ENCODE measurements at regions not wholly inside any gene's neighbourhood (a gene's known extent, or its start where the extent isn't known, plus 50 kb on each side); places are given as distances from the start of the nearest gene placed in this dataset.
"Not testable (repeated sequence)": the region's sequence is repeated elsewhere in the genome, so short reads cannot be mapped to it uniquely, and the experiment has no call there.

GRCh38 chr10:123221418-123221817 is 67.2 kb downstream of the BUB3 start:
- no peak for DNase-seq (ENCODE audit: low read depth)

DNA sequence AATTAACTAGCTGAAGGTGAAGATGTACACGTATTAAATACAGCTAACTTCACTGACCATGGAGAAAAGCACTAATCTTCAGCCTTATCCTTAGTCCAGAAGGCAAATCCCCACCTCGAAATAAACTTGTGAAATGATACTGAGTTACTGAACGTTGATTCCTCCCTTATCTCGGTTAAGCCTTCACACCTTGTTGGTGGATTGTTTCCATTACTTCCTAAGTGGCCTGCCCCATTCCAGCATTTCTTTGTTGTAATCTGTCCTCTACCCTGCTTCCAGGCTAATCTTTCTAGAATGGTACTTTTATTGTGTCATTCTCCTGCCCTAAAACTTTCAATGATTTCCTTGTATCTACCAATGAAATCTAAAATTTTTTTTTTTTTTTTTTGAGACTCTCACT is 68.6 kb downstream of the BUB3 start:
- DNase-seq (ENCODE audit: low read depth), result no peak

DNA sequence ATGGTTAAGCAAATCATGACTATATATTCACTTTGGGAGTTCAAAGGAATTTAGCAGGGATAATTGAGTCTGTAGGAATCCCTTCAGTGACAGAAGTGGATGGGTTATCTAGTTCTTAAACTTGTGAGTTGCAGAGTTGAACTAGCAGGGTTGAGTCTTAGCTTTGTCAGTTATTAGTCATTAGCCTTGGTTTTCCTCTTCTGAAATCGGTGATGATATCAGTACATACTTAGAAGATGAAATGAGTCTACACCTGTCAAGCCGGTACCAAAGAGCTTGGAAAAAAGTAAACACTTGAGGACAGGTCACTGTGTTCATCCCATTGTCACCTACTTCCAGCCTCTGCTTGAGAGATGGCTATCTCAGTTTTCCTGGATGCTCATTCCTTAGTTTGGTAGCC is 73.5 kb downstream of the BUB3 start:
- no peak for DNase-seq (ENCODE audit: low read depth)

GRCh38 chr10:123229927-123230630 is 75.9 kb downstream of the BUB3 start:
- DNase-seq (ENCODE audit: low read depth), result no peak

GRCh38 chr10:123232879-123233278 is 78.7 kb downstream of the BUB3 start:
- not testable (repeated sequence) for DNase-seq (ENCODE audit: low read depth)

GRCh38 chr10:123235014-123235413 is 80.8 kb downstream of the BUB3 start:
- not testable (repeated sequence) for DNase-seq (ENCODE audit: low read depth)

DNA sequence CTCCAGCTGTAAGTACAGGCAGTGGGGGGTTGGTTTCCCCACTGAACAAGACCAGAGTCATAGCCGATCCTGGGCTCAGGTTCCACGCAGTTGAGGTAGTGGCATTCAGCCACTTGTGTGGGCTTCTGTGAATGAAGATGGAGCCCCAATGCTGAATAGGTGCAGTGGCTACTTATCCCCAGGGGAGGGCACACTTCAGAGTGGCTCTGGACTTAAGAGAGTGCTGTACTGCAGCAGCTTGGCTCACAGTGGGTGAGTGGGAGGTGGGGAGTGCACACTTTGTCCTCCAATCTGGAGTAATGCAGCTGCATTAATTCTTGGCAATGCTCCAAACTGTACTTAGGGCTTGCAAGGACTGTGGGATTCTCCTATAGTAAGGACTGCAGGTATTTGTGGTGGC is 81.9 kb downstream of the BUB3 start:
- DNase-seq (ENCODE audit: low read depth), result no peak

GRCh38 chr10:123240250-123240649 is 86.0 kb downstream of the BUB3 start:
- no peak for DNase-seq (ENCODE audit: low read depth)

GRCh38 chr10:123240776-123241175 is 86.6 kb downstream of the BUB3 start:
- DNase-seq (ENCODE audit: low read depth), result no peak

GRCh38 chr10:123241391-123242141 is 87.4 kb downstream of the BUB3 start:
- DNase-seq (ENCODE audit: low read depth), result no peak

- no peak for DNase-seq (ENCODE audit: low read depth)
Observed at GRCh38 chr10:123244747-123245146, 90.5 kb downstream of the BUB3 start.

GRCh38 chr10:123245264-123245663 is 91.1 kb downstream of the BUB3 start:
- no peak for DNase-seq (ENCODE audit: low read depth)

DNA sequence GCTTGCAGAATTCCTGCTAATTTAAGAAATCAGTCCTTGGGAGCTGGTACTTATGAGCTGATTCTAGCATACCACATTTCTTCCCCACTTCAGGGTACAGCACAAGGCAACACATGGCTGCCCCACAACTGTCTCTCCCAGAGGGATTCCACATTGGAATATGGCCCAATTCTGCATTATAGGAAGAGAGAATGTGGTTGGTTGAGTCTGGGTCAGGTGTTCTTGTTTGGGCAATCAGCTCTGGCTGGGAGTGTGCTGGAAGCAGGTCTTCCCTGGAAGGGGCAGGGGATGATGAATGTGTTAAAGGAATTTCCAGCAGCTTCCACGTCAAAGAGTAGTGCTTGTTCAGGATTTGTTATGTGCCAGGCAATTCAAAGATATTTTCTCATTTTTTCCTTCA is 95.7 kb downstream of the BUB3 start:
- no peak for DNase-seq (ENCODE audit: low read depth)

GRCh38 chr10:123250640-123251039 is 96.4 kb downstream of the BUB3 start:
- no peak for DNase-seq (ENCODE audit: low read depth)

DNA sequence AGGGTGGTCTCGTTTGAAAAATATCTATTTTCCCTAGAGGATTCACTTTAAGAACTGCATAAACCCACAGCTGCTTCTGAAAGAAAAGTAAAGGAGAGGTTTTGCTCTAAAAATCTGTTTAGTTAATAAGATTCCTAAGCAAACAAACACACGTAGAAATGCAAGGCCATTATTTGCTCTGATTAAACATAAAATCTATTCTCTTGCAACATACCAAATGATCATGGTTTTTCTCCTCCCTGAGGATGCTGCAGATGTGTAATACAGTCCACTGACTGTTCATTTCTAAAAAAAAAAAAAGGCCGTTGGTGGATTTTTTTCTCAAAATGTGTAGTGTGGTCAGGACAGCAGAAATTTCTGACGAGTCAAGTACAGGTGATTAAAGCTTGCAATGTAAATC is 98.6 kb downstream of the BUB3 start:
- DNase-seq (ENCODE audit: low read depth), result no peak

DNA sequence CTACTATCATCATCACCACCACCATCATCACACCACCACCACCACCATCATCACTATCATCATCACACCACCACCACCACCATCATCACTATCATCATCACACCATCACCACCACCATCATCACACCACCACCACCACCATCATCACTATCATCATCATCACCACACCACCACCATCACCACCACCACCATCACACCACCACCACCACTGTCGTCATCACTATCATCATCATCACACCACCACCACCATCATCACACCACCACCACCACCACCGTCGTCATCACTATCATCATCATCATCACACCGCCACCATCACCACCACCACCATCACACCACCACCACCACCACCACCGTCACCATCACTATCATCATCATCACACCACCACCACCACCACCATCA is 100.1 kb downstream of the BUB3 start:
- DNase-seq (ENCODE audit: low read depth), result not testable (repeated sequence)

GRCh38 chr10:123257904-123258456 is 103.8 kb downstream of the BUB3 start:
- no peak for DNase-seq (ENCODE audit: low read depth)

- DNase-seq (ENCODE audit: low read depth), result no peak
Observed at GRCh38 chr10:123259081-123259480, 104.9 kb downstream of the BUB3 start.

DNA sequence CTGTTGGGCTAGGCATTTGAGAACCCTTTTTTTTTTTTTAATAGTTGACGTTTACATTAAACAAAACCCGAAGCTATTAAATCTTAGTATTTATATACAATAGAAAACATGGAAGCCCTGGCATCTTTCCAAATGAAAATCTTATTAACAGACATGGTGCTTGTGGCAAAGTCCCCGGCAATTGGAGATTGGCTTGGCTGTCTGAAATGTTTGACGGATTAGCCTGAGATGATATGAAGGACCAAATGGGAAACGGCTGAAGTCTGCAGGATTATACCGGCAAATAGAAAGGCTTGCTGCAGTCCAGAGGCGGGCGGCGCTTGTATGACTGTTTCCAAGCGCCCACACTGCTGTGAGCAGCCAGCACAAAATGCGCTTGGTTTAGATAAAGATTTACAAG is 105.6 kb downstream of the BUB3 start:
- DNase-seq (ENCODE audit: low read depth), result no peak

DNA sequence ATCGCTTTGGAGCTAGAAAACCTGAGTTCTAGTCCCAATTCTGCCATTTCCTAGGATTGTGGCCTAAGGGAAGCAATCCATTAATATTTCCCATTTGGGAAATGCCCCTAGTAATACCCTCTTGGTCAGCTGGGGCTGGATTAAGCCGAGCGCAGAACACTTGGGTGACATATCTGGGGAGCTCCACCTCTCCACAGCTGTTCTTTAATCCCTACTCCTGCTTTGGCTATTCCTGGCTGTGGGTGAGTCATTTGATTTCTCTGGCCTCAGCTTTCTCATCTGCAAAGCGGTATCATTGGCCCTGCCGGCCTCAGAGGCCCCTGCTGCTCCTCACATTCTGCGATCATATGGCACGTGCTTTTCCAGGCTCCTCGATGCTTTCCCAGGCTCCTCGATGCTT is 108.3 kb downstream of the BUB3 start:
- DNase-seq (ENCODE audit: low read depth), result no peak

- DNase-seq (ENCODE audit: low read depth), result no peak
Observed at GRCh38 chr10:123266971-123267370, 112.8 kb downstream of the BUB3 start.

DNA sequence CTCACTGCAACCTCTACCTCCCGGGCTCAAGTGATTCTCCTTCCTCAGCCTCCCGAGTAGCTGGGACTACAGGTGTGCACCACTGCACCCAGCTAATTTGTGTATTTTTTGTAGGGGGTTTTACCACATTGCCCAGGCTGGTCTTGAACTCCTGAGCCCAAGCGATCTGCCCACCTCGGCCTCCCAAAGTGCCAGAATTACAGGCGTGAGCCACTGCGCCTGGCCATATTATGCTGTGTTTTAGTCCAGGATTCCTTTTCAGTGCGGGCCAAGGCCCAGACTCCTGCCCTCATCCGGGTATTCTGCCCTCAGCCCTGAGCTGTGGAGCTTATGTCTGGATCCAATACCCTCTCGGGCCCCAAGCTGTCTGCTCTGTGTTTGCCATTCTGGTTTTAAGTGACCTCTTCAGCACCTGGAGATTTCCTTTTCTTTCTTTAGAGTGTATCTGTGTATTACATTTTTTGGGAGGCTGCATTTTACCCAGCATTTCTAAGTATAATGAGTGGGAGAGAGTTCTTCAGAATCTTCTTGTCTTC is 114.9 kb downstream of the BUB3 start:
- DNase-seq (ENCODE audit: low read depth), result no peak

- no peak for DNase-seq (ENCODE audit: low read depth)
Observed at GRCh38 chr10:123269675-123270074, 115.5 kb downstream of the BUB3 start.

All from stimulated activated CD8-positive, alpha-beta memory T cell treated with anti-CD3 and anti-CD28 coated beads, Interleukin-12 subunit alpha, Interleukin-12 subunit beta, amount 100 ng/mL, for 4 hours (primary cell).